NCI-H2029 treated with DMSO at 0.1 percent for 48 hours (cell line): ENCODE measurements at regions not wholly inside any gene's neighbourhood (a gene's known extent, or its start where the extent isn't known, plus 50 kb on each side); places are given as distances from the start of the nearest gene placed in this dataset.

Experiments used
- DNase-seq: peaks from one replicate; lab custom pipeline; 2025; lab: John Stamatoyannopoulos, UW

GRCh38 chr2:23078784-23079434 lies 306.1 kb upstream of the KLHL29 start:
- no peak for DNase-seq

DNA sequence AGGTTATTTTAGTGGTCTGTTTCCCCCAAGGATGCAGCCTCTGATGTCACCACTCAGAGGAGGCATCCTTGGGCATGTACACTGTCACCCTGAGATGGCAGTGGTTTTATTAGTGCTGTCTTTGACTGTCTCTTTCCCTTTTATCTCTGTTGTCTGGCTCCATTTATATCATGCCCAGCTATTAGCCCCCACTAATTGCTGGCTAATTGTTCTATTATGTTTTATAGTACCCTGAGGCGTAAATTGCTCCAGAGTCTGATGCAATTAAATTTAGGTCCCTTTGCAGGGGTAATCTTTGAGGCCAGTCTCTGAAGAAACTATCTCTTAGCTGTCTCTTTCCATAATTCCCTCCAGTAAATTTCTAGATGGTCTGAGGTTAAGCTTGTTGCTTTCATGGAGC lies 301.0 kb upstream of the KLHL29 start:
- no peak for DNase-seq

- DNase-seq: no peak
These were observed 294.0 kb upstream of the KLHL29 start for GRCh38 chr2:23091019-23091418.

DNA sequence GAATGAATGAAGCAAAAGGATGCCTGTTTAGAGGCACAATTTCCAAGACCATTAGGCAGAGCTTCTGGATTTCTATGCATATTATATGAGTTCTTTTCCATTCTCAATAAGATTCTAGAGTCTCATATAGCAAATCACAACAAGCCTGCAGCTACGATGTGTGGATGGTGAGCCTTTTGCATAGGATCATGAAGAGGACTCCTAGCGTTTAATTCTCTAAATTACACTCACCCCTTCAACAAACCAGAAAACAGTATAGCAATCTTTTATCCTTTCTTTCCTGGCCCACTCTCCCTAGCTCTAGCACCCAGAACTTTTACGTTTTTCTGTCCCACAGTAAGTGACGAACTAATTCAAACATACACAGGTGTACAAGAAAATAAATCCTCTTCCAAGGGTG lies 293.1 kb upstream of the KLHL29 start:
- DNase-seq: no peak

DNA sequence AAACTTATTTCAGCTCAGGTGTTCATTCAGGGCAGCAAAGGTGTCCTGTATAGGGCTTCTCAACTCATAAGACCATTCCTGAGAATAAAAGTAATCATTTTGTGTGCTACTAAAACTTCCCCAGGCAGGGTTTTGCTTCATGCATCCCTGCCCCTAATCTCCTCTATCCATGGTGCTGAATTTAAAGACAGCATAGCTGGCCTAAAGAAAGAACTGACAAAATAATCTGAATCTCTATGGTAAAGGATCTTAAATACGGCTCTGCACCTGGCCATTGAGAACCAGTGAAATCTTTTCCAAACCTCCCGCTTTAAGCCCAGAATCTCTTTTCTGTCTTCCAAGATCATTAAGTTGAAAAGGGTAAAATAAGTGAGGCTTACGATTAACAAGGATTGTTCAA lies 292.1 kb upstream of the KLHL29 start:
- DNase-seq: no peak

- no peak for DNase-seq
These were observed 291.5 kb upstream of the KLHL29 start for GRCh38 chr2:23093513-23093912.

GRCh38 chr2:23096906-23097602 lies 287.9 kb upstream of the KLHL29 start:
- no peak for DNase-seq

GRCh38 chr2:23100406-23100805 lies 284.6 kb upstream of the KLHL29 start:
- DNase-seq: no peak

GRCh38 chr2:23106242-23106785 lies 278.7 kb upstream of the KLHL29 start:
- DNase-seq: no peak

GRCh38 chr2:23107327-23107941 lies 277.5 kb upstream of the KLHL29 start:
- DNase-seq: no peak

- DNase-seq: no peak
These were observed 273.7 kb upstream of the KLHL29 start for GRCh38 chr2:23111263-23111662.

GRCh38 chr2:23112517-23112916 lies 272.5 kb upstream of the KLHL29 start:
- no peak for DNase-seq

DNA sequence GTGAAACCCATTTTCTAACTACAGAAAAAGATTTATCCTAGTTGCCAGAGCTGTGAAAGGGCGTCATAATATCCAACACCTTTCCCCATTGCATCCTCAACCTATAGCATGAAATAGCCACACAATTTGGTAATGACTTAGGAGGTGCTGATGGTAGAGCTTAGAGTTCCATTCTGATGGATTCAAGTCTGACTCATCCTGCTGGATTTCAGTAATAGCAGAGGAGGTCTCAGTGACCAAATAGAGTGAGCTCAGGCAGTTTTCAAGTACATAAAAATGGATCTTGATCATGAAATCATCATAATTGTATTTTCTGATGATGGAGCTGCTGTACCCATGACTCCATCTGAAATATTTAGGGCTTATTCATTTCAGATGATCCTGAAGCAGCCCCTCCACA lies 270.7 kb upstream of the KLHL29 start:
- no peak for DNase-seq

GRCh38 chr2:23118313-23118712 lies 266.7 kb upstream of the KLHL29 start:
- no peak for DNase-seq

- no peak for DNase-seq
These were observed 266.1 kb upstream of the KLHL29 start for GRCh38 chr2:23118894-23119293.

GRCh38 chr2:23120161-23120560 lies 264.8 kb upstream of the KLHL29 start:
- no peak for DNase-seq

GRCh38 chr2:23121968-23122648 lies 262.9 kb upstream of the KLHL29 start:
- DNase-seq: no peak

- DNase-seq: no peak
These were observed 262.2 kb upstream of the KLHL29 start for GRCh38 chr2:23122681-23123215.

DNA sequence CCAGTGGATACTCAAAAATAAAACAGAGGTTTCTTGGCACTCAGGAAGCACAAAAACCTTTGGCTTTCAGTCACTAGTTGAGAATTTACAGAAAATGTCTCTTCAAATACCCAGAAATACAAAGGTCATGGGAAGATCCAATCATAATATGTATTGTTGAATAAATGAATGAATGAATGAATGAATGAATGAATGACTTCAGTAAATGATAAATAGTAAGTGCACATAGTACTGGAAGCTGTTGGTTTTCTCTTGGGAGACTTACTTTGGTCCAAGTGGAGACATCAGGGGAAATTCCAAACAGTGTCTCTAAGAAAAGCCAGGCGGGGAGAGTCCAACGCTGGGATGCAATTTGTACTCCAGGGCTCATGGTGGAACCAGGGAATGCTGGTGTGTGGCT lies 261.3 kb upstream of the KLHL29 start:
- no peak for DNase-seq

GRCh38 chr2:23124214-23124750 lies 260.7 kb upstream of the KLHL29 start:
- no peak for DNase-seq

DNA sequence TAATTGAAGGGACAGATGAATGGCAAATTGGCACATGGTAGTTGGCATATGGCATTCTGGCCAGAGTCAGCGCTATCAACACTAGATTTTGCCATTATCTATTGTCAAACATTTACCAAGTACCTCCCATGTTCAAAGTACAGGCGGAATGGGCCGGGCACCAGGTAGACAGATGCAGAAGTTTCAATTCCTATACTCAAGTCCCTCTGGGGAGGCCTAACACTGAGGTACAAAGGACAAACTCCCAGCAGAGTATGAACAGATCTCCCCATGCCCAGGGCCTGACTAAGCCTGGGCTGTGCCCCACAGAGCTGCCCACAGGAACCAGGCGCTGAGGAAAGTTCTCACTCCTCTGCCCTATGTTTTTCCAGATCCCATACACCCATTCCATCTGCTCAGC lies 257.5 kb upstream of the KLHL29 start:
- DNase-seq: no peak

DNA sequence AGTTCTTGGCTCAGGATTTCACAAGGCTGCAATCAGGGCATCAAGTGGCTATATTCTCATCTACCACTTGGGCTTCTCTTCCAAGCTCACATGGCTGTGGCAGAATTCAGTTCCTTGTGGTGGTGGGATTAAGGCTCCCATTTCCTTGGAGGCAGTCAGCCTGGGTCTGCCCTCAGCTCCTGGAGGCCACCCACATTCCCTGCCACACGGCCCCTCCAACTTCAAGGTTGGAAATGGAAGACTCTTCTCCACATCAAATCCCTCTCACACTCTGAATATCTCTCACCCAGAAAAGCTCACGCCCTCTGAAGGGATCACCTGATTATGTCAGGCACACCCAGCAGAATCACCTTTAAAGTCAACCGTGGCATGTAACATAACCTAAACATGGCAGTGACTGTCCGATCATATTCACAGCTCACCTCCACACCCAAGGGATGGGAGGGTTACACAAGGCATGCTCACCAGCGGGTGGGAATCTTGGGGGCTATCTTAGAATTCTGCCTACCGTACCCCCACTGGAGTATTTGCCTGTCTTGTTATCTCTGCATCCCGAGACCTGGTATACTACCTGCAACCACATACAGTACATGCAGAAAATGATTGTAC lies 256.2 kb upstream of the KLHL29 start:
- no peak for DNase-seq
